Hematopoietic multipotent progenitor cell treated with erythropoietin and hydrocortisone succinate and interleukin-3 and kit ligand, for 17 days (in vitro differentiated cells): ENCODE measurements at regions not wholly inside any gene's neighbourhood (a gene's known extent, or its start where the extent isn't known, plus 50 kb on each side); places are given as distances from the start of the nearest gene placed in this dataset.

Experiments
- DNase-seq: peaks from one replicate; pipeline ENCODE4 v3.0.0-alpha.2; 2015; ENCODE audit warnings: low spot score

DNA sequence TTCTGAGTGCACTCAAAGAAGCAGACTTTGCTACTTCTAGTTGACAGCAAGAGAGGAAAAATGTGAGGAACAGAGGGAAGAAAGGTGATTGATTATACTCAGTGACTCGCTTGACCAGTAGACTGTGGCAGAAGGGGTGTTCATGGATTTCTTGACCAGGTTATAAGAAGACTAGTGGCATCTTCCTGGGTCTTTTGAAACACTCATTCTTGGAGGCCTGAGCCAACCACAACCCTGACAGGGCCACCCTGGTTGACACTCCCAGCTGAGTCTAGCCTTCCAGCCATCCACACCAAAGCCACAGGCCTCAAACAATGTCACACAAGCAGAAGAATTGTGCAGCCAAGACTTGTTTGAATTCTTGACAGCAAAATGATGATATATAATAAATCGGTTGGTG is 366.3 kb downstream of the SS18 start:
- no peak for DNase-seq

DNA sequence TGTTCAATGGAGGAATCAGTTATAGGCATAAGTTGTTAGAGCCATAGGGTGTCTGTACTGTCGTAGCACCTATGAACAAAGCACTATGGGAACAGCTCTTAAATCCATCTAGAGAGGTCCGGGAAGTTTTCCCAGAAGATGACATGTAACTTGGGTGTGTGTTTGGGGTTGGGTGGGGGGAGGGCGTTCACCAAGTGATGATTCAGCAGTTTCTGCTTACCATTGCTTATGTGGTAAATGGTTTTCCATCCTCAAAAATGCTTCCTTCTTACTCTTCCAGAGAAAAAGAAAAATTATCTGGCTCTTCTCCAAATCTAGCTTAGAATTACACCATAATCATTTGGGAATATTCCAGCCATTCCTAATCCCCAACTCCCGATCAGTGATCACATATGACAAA is 361.1 kb upstream of the ZNF521 start:
- DNase-seq, result no peak

DNA sequence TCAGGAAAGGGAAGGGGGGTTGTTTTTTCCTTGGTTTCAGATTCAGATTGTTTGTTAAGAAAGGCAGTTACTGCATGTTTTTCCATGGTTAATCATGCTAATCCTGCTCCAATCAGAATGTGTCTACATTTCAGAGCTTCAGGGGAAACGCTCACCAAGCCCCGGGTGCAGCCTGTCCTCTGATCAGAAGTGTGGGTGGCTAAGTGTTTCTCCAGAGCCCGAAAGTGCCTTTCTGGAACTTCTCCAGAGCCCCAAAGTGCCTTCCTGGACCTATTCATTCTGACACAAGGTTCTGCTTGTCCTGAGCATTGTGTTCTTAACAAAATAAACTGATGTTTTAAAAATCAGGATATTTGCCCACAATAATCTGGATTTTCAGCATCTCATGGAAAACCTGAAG is 359.0 kb upstream of the ZNF521 start:
- no peak for DNase-seq

DNA sequence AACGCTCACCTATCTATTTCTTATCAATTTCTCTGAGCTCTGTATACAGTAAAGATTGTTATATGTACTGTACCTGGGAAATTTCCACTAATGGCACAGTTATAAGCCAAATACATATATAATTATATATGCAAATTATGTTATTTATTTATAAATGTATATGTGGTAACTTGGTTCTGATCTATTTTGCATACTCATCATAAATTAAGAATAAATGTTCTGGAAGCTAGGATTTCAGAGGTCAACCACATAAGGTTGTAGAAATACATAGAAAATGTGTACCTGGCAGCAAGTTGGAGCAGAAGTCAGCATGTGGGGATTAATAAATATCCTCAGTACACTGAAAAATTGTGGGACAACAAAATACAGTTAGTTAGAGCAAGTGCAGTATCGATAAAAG is 353.7 kb upstream of the ZNF521 start:
- DNase-seq, result no peak

DNA sequence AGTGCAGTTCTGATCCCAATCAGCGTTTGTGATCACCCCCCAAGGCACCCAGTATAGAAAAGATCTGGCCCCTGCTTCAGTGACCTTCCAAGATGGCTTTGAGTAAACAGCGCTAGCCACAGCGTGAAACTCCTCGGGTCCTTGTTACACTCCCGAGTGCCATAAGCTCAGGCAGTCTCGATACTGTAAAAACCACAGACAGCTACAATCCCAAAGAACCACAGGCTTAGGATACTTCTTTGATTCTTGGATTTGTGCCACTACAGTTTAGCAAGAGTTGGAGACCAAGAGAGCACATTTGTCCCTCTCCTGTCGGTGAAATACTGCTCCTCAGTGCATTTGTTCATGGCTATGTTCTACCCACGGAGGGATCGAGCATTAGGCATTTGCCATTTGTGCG is 352.5 kb upstream of the ZNF521 start:
- DNase-seq, result no peak

DNA sequence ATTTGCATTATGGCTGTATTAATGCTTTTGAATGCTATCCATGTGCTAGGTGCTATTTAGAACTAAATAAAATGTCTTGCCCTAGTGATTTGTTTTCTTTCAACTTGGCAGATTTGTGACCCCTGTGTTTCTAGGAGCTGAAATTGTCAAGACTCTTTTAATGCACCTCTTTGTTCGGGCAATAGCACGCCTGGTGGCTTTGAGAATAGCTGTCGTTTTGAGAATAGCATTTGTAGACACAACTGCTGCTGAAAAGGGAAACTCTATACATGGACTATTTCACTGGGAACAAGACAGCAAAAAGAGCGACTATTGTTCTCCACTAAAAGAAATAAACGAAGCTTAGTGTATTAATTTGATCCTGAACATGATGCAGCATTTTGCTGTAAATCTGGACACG is 352.1 kb upstream of the ZNF521 start:
- DNase-seq, result no peak

DNA sequence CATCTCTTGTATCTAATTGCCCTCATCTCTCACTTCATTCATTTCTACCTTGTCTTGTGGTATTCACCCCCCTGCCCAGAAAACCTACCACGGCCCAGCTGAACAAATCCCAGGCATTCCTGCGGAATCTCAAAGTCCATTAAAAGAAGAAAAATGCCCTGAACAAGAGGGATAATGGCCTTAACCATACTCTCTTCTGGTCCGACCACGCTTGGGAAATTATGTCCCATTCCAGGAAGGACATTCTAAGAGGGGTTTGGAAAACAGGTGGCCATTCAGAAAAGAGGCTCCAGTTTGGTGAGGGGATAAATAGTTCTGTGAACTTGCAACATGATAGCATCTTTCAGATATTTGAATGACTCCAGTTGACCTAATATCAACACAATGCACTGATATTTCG is 349.9 kb upstream of the ZNF521 start:
- DNase-seq, result no peak

DNA sequence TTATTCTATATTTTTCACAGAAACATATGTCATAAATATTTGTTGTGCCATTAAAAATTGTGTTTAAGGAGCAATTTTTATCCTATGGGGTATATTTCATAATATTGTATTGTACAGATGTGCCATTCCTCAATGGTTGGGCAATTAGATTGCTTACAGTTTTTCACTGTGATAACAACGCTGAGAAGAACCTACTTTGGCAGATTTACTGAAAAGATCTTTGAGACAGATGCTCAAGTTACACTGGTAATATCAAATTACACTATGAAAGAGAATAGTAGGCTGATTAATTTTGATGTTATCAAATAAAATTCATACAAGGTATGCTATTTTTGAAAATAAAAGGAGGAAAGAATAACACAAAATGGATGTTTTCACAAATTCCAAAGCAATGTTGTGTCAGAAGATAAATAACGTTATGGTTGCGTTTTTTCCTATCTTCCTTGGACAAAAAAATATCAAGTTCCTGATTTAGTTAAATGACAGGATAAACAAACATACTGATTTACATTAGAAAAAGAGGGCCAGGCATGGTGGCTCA is 335.1 kb upstream of the ZNF521 start:
- DNase-seq, result no peak

DNA sequence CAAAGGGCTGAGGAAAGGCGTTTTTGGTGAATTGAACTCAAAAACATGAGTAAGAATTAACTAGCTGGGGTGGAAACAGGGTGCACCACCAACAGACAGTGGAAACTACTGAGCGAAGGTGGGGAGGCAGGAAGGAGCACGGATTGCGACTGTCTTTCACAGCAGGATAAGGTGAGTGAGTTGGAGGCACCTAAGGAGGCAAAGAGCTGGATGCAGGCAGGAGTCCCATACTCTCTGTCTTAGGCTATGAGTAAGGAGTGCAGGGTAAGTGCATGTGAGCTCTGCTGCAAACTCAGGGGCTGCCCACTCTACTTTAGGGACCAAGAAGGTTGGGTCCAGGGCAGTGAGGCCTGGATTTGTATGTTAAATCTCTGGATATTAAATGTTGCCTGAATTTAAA is 333.1 kb upstream of the ZNF521 start:
- DNase-seq, result no peak

DNA sequence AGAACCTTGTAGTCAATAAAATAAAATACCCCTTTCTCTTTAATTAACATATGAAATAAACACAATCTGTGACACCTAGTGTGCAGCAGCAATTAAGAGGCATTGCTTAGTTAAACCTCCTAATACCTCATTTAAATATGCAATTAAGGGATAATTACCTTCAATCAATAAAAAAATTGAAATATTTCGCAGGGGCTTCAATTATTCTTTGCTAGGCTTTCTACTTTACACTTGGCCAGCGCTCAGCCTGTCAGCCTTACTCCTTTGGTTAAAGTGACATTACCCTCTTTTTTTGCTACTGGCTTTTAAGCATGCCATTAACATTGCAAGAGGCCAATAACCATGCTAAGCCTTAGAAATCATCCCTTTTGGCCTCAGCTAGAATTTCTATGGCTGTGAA is 327.5 kb upstream of the ZNF521 start:
- no peak for DNase-seq

DNA sequence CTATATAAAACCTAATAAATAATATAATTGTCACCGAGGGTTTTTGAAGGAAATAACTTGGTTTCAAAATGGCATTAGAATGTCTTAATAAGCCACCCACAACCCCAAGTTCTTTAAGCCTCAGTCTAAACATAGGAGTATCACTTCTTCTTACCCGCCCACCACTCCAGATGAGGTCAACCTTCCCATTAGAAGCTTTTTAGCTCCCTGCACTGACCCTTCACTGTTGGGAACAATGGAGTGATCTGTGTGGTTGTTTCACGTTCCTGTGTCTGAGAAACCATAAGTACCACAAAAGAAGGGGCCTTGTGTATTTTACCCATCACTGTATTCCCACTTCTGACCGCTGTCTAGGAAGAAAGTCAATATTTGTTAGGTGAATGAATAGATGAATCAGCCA is 326.3 kb upstream of the ZNF521 start:
- no peak for DNase-seq

DNA sequence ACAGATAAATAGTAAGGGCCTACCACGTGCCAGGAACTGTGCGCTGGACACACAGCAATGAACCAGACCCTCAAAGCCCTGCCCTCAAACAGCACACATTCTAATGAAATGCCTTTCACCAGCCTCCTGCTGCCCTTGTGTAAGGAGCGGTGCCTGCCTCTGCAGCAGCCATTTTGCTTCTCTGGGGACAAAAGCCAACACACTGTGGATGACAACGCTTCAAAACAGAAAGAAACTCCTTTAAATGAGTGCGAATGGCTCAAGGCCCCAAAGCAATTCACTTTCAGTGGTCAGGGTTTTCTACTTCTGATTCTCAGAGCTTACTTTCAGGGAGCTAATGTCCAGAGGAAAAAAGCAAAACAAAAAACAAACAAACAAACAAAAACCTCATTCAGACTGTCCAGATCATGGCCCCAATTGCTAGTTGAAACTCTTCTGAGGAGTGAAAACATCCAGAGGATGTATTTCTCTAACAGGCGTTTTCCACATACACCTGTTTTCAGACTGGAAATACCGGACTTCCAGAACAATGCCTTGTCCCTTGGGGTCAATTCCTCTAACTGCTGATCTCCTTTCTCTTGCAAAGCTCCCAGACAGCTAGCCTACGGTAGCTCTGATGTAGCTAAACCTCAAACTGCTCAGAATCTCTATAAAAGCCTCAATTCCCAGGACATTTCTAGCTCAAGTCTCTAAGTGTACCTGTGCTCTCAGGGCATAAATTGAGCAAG is 323.3 kb upstream of the ZNF521 start:
- no peak for DNase-seq

DNA sequence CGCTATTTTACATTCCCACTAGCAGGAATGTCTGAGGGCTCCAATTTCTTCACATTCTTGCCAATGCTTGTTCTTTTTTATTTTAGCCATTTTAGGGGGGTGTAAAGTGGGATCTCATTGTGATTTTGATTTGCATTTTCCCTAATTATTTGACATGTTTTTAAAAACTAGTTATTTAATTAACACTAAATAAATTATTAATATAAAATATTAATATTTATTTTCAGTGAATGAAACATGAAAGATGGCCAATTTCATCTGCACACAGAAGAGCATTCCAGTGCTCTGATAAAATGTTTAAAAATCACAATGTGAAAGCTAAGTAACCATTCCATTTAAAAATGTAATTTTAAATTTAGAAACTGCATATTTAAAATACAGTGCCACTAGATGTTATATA is 322.2 kb upstream of the ZNF521 start:
- DNase-seq, result no peak

DNA sequence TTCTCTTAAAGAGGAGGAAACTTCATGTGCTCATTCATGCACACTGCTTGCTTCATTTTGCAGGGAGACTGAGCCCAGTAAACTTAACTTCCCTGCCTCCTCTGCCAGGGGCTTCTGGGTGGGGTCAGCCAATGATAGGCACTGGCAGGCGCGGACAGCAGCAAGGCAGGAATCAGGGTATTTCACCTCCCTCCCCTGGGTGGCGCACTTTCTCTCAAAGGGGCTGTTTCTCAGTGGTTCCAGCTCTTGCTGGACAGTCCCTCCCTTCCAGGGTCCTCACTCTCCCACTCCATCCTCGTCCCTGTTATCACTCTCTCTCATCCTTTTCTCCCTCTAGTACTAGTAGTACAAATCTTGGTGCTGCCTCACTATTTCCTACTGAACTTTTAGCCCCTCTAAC is 320.5 kb upstream of the ZNF521 start:
- DNase-seq, result no peak

DNA sequence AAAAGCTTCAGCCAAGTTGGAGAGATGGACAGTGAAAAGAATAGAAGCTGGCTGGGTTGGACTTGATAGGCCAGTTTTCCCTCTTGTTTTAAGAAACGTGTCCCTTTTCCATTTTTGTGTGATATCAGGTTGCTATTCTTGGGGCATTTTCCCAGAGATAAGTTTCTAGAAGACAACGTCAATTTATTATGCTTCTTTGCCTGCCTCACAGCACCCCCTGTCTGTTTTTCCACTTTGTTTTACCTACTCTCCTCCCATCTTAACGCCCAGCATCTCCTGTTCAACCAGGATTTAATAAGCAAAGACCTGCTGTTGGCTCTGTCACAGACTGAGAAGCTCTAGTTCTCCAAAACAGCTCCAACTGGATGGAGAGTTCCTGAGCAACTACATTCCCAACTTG is 317.8 kb upstream of the ZNF521 start:
- no peak for DNase-seq

DNA sequence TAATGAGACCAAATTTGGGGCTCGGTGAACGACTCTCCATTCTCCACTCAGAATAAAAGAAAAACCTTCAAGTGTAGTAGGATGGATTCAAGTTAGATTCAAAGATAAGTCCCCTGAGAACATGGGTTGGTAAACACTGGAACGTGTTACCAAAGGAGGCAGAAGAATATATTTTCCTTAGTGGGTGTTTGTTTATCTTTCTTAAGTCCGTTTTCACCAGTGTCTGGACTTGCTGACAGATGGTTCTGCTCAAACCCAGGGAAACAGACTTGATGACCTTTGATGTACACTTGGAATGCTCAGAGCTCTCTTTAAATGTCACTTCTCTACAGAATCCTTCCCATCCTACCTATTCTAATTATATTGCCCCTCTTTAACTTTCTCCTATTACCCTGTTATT is 310.3 kb upstream of the ZNF521 start:
- no peak for DNase-seq

DNA sequence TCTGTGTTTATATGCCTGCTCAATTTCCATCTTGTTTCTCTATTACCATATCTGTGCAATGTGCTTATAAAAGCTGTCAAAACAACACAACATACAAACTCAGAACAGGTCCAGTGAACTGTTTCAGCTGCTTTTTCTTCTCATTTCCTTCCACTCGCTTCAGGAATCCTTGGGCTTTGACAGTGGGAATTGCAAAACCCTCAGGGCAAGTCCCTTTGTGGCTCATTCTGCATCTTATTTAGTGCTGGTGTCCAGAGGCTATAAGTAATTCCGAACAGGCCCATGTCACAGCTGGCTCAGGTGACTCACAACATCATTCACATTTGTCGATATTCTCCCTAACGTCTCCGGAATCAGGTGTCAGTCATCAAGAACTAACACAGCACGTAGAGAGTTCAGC is 309.9 kb upstream of the ZNF521 start:
- no peak for DNase-seq

DNA sequence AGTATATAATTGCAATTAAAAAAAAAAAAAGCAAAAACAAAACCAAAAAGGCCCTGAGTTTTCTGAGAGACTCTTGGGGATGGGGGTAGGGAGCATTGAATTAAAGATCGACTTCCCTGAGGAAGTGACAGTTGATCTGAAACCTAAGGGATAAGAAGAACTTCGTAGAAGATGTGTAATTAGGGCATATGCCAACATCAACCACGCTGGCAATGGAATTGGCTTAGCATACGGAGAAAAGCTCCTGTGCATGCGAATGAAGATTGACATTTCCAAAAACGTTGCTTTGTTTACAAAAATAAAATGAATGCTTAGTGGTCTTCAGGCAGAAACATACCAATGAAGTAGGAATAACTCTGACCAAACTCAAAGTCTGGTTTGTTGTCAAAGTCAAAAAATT is 307.6 kb upstream of the ZNF521 start:
- no peak for DNase-seq

DNA sequence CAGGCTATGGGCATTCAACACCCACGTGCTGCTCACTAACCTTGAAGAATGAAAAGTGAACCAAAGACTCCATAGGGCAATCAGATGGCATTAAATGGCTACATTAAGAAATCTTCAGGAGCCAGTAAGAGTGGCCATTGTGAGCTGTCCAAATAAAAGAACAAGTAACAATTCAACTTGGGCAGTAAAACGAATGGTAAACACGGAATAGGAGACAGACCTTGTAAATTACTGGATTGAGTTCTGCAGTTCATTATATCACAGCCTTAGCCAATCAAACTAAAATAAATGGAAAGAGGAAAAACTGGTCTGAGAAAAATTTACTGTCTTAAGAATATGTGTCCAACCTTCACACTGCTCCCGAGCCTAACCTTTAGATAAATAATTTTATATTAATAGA is 306.5 kb upstream of the ZNF521 start:
- no peak for DNase-seq

DNA sequence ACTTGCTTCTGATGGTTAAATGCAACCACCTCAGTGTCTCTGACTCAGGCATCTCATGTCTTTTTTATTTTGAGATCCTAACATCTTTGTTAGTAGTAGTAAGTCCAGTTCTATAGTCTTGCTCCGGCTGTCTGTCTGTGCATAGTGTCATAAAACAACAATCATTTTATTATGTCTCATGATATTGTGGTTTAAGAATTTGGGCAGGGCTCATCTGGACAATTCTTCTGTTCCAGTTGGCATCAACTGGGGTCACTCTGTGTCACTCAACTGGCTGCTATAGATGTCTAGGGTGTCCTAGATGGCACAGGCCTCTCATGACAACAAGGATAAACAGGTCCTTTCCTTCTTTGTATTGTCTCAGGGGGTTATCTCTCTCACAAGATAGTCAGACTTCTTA is 299.6 kb upstream of the ZNF521 start:
- no peak for DNase-seq

DNA sequence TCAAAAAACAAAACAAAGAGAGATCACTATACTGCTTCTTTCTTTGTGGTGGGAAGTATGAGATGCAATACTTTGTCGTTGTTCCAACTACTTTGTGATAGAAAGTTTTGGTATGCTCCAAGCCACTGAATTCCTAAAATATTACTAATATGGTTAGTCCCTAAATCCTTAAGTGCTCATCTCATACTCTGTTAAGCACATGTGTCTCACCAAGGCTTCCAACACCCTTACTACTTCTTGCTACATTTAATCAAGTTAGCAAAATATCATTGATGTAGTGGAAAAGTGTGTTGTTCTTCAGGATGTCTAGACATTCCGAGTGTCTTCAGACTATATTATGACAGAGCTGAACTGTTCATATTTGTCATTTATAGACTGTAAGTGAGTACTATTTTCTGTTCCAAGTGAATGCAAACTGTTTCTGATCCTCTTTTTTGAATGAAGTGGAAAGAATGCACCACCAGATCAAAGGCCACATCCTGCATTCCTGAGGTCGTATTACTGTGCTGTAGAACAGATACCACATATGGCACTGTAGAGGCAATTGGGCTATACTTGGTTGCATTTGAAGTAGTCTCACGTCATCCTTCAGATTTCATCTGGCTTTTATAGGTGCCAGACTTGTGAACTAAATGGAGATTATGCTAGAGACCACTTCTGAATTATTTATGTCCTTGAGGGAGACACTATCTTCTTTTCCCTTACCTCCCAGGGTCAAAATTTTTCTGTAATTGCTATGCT is 298.4 kb upstream of the ZNF521 start:
- no peak for DNase-seq

DNA sequence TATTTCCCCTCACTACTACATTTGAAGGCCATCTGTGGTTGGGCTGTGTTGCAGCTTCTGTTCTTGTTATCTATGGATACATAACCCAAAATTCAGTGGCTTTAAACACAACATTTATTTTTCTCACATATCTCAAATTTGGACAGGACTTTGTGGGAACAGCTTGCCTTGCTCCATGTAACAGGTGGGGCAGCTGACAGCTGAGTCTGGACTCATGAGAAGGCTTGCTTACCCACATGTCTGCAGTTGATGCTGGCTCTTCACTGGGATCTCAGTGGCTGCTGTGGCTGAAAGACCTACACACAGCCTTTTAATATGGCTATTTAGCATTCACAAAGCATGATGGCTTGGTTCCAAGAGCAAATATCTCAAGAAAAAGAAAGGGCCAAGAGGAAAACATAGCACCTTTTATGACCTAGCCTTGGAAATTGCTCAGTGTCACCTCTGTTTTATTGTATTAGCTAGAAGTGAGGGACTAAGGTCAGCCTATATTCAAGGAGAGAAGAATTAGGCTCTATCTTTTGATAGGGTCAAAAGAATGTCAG is 296.8 kb upstream of the ZNF521 start:
- no peak for DNase-seq

DNA sequence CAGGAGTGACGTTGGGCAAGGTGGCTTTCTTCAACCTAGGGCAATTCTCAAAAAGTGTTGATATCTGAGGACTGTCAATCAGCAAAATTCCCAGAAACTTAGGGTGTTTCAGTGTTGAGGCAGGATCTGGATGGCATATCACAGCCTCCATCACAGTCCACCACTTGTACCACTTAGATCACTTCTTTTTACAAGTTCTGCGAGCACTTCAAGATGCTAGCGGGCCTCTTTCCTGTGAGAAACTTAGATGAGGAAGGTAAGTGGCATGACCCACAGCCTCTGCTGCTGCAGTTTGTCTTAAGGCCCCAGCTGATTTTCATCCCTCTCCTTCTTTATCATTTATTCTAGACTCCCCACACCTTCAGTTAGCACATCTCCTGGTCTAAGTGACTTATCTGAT is 295.4 kb upstream of the ZNF521 start:
- no peak for DNase-seq

DNA sequence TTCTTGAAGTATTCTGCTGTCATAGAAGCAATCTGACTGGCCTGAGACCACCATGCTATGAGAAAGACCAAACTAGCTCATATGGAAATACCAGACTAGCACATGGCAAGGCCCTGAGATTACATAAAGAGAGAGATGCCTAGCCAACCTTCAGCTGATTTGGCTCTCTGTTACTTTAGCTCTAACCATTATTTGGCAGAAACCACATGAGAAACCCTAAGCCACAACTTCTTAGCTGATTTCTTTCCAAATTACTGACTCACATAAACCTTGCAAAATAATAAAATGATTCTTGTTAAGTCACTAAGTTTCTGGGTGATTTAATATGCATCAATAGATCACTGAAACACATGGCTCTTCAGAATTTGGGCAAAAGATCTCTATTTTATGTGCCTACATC is 295.0 kb upstream of the ZNF521 start:
- no peak for DNase-seq
